ENCODE measurements at regions not wholly inside any gene's neighbourhood (a gene's known extent, or its start where the extent isn't known, plus 50 kb on each side); places are given as distances from the start of the nearest gene placed in this dataset.

- DNase-seq (ENCODE audit: low read depth) = no peak
These were observed 329.9 kb downstream of the SLITRK6 start for GRCh38 chr13:85469320-85469719.

DNA sequence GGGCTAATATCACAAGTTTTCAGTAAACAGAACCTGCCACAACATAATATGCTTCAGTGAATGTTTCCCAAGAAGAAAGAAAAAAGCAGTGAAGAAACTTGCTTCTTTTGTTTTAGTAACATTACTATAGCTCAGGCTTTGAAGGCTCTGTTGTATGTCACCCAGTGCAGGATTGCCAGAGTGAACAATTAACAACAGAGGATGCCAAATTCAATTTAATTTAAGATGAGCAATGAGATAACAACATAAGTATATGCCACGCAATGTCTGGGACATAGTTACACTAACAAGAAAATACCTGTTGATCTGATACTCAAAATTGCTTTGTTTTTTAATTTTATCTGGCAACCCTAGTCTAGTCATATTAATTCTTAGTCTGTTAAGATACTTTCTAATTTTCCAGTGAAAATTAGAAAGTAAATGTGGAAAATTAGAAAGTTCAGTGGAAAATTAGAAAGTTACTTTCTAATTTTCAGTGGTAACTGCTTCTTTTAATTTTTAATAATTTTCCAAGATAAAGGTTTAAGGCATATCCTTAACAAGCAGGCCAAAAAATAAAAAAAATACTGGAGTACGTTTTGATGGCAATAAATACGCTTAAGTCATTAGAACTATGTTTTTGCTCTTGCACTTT lies 336.3 kb downstream of the SLITRK6 start:
- no peak for DNase-seq (ENCODE audit: low read depth)

- DNase-seq (ENCODE audit: low read depth) = no peak
These were observed 337.6 kb downstream of the SLITRK6 start for GRCh38 chr13:85461621-85462020.

- DNase-seq (ENCODE audit: low read depth) = no peak
These were observed 353.7 kb downstream of the SLITRK6 start for GRCh38 chr13:85445534-85445933.

GRCh38 chr13:85441975-85442374 lies 357.2 kb downstream of the SLITRK6 start:
- no peak for DNase-seq (ENCODE audit: low read depth)

- no peak for DNase-seq (ENCODE audit: low read depth)
These were observed 357.9 kb downstream of the SLITRK6 start for GRCh38 chr13:85441364-85441763.

DNA sequence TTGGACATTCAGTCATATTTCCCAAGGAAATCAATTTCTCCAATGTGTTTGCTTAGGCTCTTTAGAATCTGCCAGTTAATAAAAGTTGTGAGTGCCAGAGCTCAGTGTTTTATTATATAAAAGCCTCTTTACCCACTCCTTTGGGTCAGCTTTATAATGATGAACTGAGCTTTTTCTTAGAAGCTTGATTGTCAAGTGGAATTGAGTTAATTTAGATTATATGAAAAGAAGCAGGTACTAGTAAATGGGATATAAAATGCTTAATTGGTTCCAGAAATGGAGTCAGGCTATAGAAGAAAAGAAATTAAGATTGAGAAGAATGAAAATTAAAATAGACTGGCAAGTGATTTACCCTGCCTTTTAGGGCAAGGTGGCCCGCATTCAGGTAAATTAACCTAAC lies 363.2 kb downstream of the SLITRK6 start:
- no peak for DNase-seq (ENCODE audit: low read depth)

GRCh38 chr13:85434927-85435326 lies 364.3 kb downstream of the SLITRK6 start:
- no peak for DNase-seq (ENCODE audit: low read depth)

DNA sequence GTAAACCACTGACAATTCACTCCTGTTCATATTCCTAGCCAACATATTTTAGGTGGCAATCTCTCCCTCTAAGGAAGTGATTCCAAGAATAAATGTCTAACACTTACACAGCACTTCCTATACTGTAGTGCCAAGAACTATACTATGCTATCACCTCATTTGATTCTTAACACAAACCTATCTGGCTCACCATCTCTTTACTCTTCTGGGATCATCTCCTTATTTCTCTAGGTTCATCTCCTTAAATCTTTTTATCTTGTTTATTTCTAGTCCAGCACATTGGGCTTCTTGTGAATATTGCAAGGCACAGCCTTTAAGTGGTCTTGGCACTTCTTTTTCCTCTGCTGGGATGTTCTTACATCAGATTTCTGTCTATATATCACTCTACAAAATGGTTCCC lies 366.3 kb downstream of the SLITRK6 start:
- no peak for DNase-seq (ENCODE audit: low read depth)

DNA sequence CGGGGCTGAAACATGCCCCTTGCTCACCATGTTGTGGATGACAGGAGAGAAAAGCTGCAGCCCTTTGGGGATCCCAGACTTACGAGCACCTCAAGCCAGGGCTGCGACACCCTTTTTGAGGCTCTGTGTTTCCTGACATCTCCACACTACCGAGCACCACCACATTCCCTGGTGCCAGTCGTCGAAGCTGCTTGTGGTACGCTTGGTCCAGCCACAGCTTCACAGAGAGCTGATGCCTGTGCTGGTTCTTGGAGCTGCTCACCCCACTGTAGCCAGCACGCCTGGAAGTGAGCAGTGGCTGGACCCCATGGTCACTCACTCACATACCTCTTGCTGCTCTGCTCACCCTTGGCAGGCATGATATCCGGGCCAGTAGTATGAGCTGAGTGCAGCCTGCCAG lies 367.5 kb downstream of the SLITRK6 start:
- DNase-seq (ENCODE audit: low read depth) = no peak

- no peak for DNase-seq (ENCODE audit: low read depth)
These were observed 368.9 kb downstream of the SLITRK6 start for GRCh38 chr13:85430216-85430794.

DNA sequence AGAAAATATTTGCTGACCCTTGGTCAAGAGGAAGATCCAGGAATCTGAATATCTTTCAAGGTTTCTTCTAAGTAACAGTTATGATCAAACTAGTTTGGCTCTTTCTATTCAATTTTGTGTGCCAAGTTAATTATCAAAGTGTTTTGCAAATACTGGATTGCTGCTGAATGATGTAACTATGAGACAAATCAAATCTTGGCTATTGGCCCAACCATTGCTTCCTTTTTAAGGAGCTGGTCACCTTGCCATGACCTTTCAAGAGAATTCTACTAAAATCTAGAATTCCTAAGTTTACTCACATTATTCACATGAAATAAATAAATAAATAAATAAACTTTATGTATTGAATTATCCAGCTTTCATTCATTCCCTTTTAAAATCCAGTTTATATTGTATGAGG lies 371.8 kb downstream of the SLITRK6 start:
- DNase-seq (ENCODE audit: low read depth) = no peak

DNA sequence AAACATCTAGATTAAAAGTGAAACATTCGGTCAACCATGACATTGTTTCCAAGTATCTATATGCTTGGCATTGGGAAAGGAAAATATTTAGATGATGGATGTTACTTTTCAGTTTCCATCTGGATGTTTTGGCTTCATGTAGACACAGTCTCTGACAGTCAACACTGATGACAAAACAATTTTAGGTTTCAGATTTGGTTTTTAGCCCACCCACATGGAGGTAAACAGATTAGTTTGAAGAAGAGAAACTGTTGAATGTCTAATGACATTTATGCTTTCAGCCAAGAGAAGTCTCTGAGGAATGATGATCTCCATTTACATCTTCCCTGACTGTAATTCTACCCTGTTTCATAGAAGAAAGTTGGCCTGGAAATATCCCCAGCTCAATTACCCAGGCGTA lies 379.1 kb downstream of the SLITRK6 start:
- DNase-seq (ENCODE audit: low read depth) = no peak

GRCh38 chr13:85419611-85420010 lies 379.6 kb downstream of the SLITRK6 start:
- DNase-seq (ENCODE audit: low read depth) = no peak

- DNase-seq (ENCODE audit: low read depth) = no peak
These were observed 381.4 kb downstream of the SLITRK6 start for GRCh38 chr13:85417807-85418206.

GRCh38 chr13:85413664-85414063 lies 385.6 kb downstream of the SLITRK6 start:
- DNase-seq (ENCODE audit: low read depth) = no peak

DNA sequence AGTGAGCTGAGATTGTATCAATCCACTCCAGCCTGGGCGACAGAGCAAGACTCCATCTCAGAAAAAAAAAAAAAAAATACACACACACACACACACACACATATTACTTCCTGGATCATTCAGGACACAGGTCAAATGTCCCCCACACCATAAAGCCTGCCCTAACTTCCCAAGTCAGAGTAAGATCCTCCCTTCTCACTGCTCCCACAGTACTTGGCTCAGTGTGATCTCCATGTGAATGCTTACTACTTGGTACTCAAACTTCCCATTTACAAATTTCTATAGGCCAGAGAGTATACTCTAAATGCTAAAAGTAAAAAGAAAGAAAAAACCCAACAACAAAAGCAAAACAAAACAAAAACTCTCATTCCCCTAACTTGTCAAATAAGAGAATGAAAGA lies 386.8 kb downstream of the SLITRK6 start:
- DNase-seq (ENCODE audit: low read depth) = no peak

DNA sequence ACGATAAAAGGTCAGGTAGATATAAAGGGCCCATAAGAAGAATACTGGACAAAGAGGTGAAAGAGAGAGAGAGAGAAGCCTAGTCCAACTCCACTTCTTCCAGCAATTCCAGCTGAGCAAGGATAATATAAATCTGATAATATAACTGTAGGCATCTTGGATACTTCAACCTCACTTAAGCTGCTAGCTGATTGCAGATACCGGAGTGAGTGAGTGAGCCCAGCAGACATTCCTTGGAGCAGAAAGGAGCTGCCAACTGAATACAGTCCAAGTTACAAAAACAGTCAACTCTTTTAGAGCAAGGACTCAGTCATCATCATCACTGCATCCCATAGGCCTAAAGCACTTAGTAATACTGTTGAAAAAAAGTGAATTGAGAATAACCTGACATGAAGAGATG lies 387.6 kb downstream of the SLITRK6 start:
- no peak for DNase-seq (ENCODE audit: low read depth)

- DNase-seq (ENCODE audit: low read depth) = no peak
These were observed 390.8 kb downstream of the SLITRK6 start for GRCh38 chr13:85408415-85408814.

GRCh38 chr13:85406269-85406975 lies 392.8 kb downstream of the SLITRK6 start:
- no peak for DNase-seq (ENCODE audit: low read depth)

DNA sequence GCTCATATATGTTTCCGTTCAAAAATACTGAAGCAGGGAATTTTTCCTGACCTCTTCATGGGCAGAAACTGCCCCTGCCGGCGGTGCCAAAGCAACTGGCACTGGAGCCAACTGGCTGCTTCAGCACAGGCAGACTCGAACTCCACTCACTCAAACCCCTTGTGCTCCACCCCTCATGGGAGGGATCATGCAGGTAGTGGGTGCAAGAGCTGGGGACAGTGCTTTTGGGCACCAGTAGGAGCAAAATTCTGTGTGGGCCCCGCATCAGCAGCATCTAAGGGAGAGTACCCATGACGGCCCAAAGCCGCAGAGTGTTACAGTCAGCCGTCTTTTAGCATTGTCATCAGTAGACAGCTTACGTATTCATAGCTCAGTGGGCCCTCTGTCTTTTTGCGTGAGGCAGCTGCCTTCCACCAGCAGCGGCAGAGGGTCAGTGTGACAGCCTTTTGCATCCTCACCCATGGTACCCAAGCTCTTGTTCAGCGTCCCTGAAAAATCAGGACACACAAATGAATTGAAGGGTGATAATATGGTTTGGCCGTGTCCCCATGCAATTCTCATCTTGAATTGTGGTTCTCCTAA lies 393.8 kb downstream of the SLITRK6 start:
- DNase-seq (ENCODE audit: low read depth) = no peak

DNA sequence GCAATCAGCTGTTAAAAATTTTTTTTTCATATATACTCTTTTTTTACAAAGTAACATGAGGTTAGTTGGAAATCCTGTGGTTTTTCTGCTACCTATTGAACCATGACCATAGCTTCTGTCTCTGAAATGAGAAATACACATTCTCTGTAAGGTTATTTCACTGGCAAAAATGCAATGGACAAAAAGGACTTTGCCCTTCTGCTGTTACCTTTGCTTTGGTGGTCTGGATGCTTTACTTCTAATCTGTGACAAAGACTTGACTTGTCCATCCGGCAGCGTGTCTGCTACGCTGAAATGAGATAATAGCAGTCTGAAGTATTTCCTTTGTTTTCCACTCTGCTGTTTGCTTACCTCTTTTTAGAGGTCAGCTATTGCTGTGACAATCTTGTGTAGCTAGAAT lies 412.8 kb downstream of the SLITRK6 start:
- DNase-seq (ENCODE audit: low read depth) = peak; percentile 7

- no peak for DNase-seq (ENCODE audit: low read depth)
These were observed 415.9 kb downstream of the SLITRK6 start for GRCh38 chr13:85383291-85383690.

Measured in CMK (cell line).